C4-2B (cell line): ENCODE measurements at regions not wholly inside any gene's neighbourhood (a gene's known extent, or its start where the extent isn't known, plus 50 kb on each side); places are given as distances from the start of the nearest gene placed in this dataset.
"Not testable (repeated sequence)": the region's sequence is repeated elsewhere in the genome, so short reads cannot be mapped to it uniquely, and the experiment has no call there.

Source experiments
- H3K27ac ChIP-seq: fragments of 450-650 bp; 2 replicates; pipeline ENCODE4 v1.5.1; 2017
- CTCF ChIP-seq: fragments of 450-650 bp; conservative IDR thresholded peaks from 2 replicates; pipeline ENCODE4 v1.5.1; 2017; ENCODE audit warnings: mild to moderate bottlenecking
- ZFX ChIP-seq: fragments of 450-650 bp; IDR thresholded peaks from 2 replicates; pipeline ENCODE4 v1.6.1; 2017

DNA sequence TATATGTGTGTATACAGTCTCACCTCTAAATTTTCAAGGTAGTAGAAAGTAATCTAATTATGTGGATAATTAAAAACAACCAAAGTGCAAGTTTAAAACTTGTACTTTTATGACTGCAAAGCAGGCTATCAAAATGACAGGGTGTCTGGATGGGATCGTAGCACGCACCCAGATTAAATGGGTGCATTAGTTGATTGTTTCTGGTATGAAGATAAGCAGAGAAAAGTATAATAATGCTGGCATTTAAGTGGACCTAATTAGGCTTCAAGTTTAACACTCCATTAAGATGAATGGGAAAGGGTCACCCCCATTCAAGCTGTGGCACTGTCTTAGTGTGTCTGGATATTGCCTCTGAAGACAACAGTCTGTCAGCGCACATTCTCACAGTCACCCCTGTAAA lies 124.6 kb upstream of the ZEB2 start:
- TF ChIP-seq ZFX (no peak), CTCF (no peak)
- no peak overlapping the region for H3K27ac ChIP-seq

- H3K27ac ChIP-seq: no peak overlapping the region
- no peak for TF ChIP-seq ZFX
- TF ChIP-seq CTCF: no peak
Observed at GRCh38 chr2:144643537-144644336, 123.8 kb upstream of the ZEB2 start.

DNA sequence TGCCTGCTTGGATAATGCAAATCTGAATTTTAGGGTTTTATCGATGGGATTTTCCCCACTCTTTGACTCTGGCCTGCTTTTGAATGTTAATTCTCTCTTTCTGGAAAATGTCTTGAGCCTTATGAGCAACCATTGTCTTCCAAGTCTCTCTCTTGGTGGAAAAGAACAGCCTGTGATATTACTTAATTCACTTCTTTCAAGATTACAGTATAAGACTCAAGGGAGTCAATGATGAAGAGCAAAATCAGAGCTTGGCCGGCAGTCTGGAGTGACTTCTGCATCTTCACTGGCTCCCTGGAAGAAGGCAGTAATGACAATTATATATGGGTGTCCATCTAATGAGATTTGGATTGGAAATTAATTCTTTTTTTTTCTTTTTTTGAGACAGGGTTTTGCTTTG lies 122.9 kb upstream of the ZEB2 start:
- no peak overlapping the region for H3K27ac ChIP-seq
- TF ChIP-seq CTCF (no peak), ZFX (no peak)

- TF ChIP-seq ZFX (no peak), CTCF (no peak)
- H3K27ac ChIP-seq: no peak overlapping the region
Observed at GRCh38 chr2:144642131-144642530, 122.2 kb upstream of the ZEB2 start.

GRCh38 chr2:144638250-144638649 lies 118.3 kb upstream of the ZEB2 start:
- H3K27ac ChIP-seq: not testable (repeated sequence)

- not testable (repeated sequence) for H3K27ac ChIP-seq
Observed at GRCh38 chr2:144636860-144637259, 116.9 kb upstream of the ZEB2 start.

DNA sequence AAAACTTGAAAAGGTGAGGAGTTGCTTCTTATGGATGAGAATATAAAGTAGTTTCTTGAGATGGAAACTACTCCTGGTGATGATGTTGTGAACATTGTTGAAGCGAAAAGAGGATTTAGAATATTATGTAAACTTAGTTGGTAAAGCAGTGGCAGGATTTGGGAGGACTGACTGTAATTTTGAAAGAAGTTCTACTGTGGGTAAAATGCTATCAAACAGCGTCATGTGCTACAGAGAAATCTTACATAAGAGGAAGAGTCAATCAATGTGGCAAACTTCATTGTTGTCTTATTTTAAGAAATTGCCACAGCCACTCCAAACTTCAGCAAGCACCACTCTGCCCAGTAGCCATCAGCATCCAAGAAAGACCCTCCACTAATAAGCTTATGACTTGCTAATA lies 112.9 kb upstream of the ZEB2 start:
- no peak overlapping the region for H3K27ac ChIP-seq
- TF ChIP-seq CTCF: no peak
- TF ChIP-seq ZFX: no peak

DNA sequence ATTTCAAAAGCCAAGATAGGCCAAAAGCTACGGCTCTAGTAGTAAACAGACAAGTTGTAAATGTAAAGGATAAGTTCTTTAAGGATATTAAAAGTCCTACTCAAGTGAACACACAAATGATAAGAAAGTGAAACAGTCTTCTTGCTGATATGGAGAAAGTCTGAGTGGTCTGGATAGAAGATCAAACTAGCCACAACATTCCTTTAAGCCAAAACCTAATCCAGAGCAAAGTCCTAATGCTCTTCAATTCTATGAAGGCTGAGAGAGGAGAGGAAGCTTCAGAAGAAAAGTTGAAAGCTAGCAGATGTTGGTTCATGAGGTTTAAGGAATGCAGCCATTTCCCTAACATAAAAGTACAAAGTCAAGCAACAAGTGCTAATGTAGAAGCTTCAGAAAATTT lies 111.7 kb upstream of the ZEB2 start:
- no peak overlapping the region for H3K27ac ChIP-seq
- no peak for TF ChIP-seq CTCF
- TF ChIP-seq ZFX: no peak
